PC-9 (cell line): ENCODE measurements at regions not wholly inside any gene's neighbourhood (a gene's known extent, or its start where the extent isn't known, plus 50 kb on each side); places are given as distances from the start of the nearest gene placed in this dataset.

Experiments
- BruUV-seq: library from RNA; stranded (reverse); fragments of 400-500 nt; replicated peaks from 2 replicates; lab custom pipeline; 2021; lab: Mats Ljungman, UMichigan
- CTCF ChIA-PET: fragments of 300-600 bp; sonication (Branson Sonifier 250); formaldehyde crosslinking; loops from one replicate; lab custom pipeline; 2022; ENCODE audit warnings: antibody characterized with exemption; lab: Charles Lee
- POLR2A ChIA-PET: fragments of 300-600 bp; sonication (Branson Sonifier 250); formaldehyde crosslinking; loops from one replicate; lab custom pipeline; 2022; ENCODE audit warnings: antibody characterized with exemption; ENCODE audit not compliant: unreplicated experiment; lab: Charles Lee
- DNase-seq, 2 experiments: peaks; one replicate each; pipeline versions ENCODE4 v3.0.0 to v3.0.0-alpha.2; 2015 to 2022; ENCODE audit warnings: mixed read lengths in 1 of 2
- H2AFZ ChIP-seq: fragments of 200-600 bp; sonication (generic); 2 replicates; pipeline ENCODE4 v1.8.1; 2017; ENCODE audit warnings: antibody characterized with exemption
- H3F3A ChIP-seq: fragments of 200-600 bp; sonication (generic); 2 replicates; pipeline ENCODE4 v1.8.1; 2017; ENCODE audit warnings: antibody characterized with exemption, mild to moderate bottlenecking, low read depth; ENCODE audit not compliant: insufficient read depth
- H3K27ac ChIP-seq: fragments of 200-600 bp; sonication (generic); 2 replicates; pipeline ENCODE4 v1.6.1; 2016; ENCODE audit warnings: mixed run types
- H3K27me3 ChIP-seq: fragments of 200-600 bp; sonication (generic); 2 replicates; pipeline ENCODE4 v1.6.1; 2016; ENCODE audit warnings: low read depth, mixed run types; ENCODE audit not compliant: insufficient read depth
- H3K36me3 ChIP-seq: fragments of 200-600 bp; sonication (generic); 2 replicates; pipeline ENCODE4 v1.6.1; 2016; ENCODE audit warnings: low read depth, mixed run types
- H3K4me1 ChIP-seq: fragments of 200-600 bp; sonication (generic); replicated peaks from 2 replicates; pipeline ENCODE4 v1.6.1; 2016; ENCODE audit warnings: mixed run types; ENCODE audit not compliant: insufficient read depth
- H3K4me2 ChIP-seq: fragments of 200-600 bp; sonication (generic); 2 replicates; pipeline ENCODE4 v1.6.1; 2017; ENCODE audit warnings: mixed run types
- H3K4me3 ChIP-seq: fragments of 200-600 bp; sonication (generic); 2 replicates; pipeline ENCODE4 v1.6.1; 2016; ENCODE audit warnings: mixed run types
- H3K79me2 ChIP-seq: fragments of 200-600 bp; sonication (generic); 2 replicates; pipeline ENCODE4 v1.6.1; 2017; ENCODE audit warnings: low read depth, mixed run types
- H3K9me2 ChIP-seq: fragments of 200-600 bp; sonication (generic); 2 replicates; pipeline ENCODE4 v1.8.1; 2017; ENCODE audit warnings: mild to moderate bottlenecking; ENCODE audit not compliant: insufficient read depth
- H3K9me3 ChIP-seq: fragments of 200-600 bp; sonication (generic); 2 replicates; pipeline ENCODE4 v1.8.1; 2016; ENCODE audit warnings: low read depth; ENCODE audit not compliant: insufficient read depth
- H4K20me1 ChIP-seq: fragments of 200-600 bp; sonication (generic); 2 replicates; pipeline ENCODE4 v1.8.1; 2017; ENCODE audit not compliant: insufficient read depth
- CTCF ChIP-seq: fragments of 200-600 bp; sonication (generic); conservative IDR thresholded peaks from 2 replicates; pipeline ENCODE4 v1.6.1; 2017; ENCODE audit warnings: mixed run types, antibody characterized with exemption, mild to moderate bottlenecking, moderate library complexity
- EZH2 ChIP-seq: fragments of 200-600 bp; sonication (generic); IDR thresholded peaks from 2 replicates; pipeline ENCODE4 v1.8.0; 2017; ENCODE audit warnings: antibody characterized with exemption, low read depth
- intact Hi-C: fragments of 100-400 bp; cut with micrococcal nuclease; formaldehyde crosslinking; loops from one replicate; pipeline ENCODE4 v1.10.0; 2022; ENCODE audit not compliant: unreplicated experiment

- Histone ChIP-seq H3K27me3 (no peaks in the 10 kb centered on the region), H4K20me1 (no peaks in the 10 kb centered on the region), H3K4me2 (no peak overlapping the region), H2AFZ (no peak overlapping the region), H3K36me3 (no peaks in the 10 kb centered on the region), H3K79me2 (no peaks in the 10 kb centered on the region), H3K27ac (no peak overlapping the region), H3K4me3 (no peak overlapping the region), H3K4me1 (no peaks in the 10 kb centered on the region), H3F3A (no peaks in the 10 kb centered on the region), H3K9me3 (no peaks in the 10 kb centered on the region), H3K9me2 (no peaks in the 10 kb centered on the region)
- intact Hi-C loops: no loop called here
- POLR2A ChIA-PET: no interaction called here
- no TSS peak for BruUV-seq
- no peak for DNase-seq
- CTCF ChIA-PET: no interaction called here
- TF ChIP-seq CTCF (no peak), EZH2 (no peak)
These were observed 208.3 kb downstream of the TRAM1L1 start for GRCh38 chr4:116877069-116877468.

- no peaks in the 10 kb centered on the region for H3K27me3 ChIP-seq
- TF ChIP-seq EZH2: no peak
- TF ChIP-seq CTCF: no peak
- H3K27ac ChIP-seq: no peak overlapping the region
- no peak overlapping the region for H3K4me2 ChIP-seq
- H4K20me1 ChIP-seq: no peaks in the 10 kb centered on the region
- no peaks in the 10 kb centered on the region for H3K36me3 ChIP-seq
- intact Hi-C loops: no loop called here
- no peak overlapping the region for H3K4me3 ChIP-seq
- no peak overlapping the region for H2AFZ ChIP-seq
- no TSS peak for BruUV-seq
- no peaks in the 10 kb centered on the region for H3K4me1 ChIP-seq
- CTCF ChIA-PET: no interaction called here
- no peak for DNase-seq
- POLR2A ChIA-PET: no interaction called here
- H3F3A ChIP-seq: no peaks in the 10 kb centered on the region
- no peaks in the 10 kb centered on the region for H3K79me2 ChIP-seq
- H3K9me2 ChIP-seq: no peaks in the 10 kb centered on the region
- H3K9me3 ChIP-seq: no peaks in the 10 kb centered on the region
These were observed 212.4 kb downstream of the TRAM1L1 start for GRCh38 chr4:116872941-116873340.

GRCh38 chr4:116872308-116872707 lies 213.1 kb downstream of the TRAM1L1 start:
- TF ChIP-seq CTCF (no peak), EZH2 (no peak)
- Histone ChIP-seq H3K27ac (no peak overlapping the region), H3F3A (no peaks in the 10 kb centered on the region), H3K36me3 (no peaks in the 10 kb centered on the region), H3K9me2 (no peaks in the 10 kb centered on the region), H3K4me1 (no peaks in the 10 kb centered on the region), H3K4me2 (no peak overlapping the region), H3K4me3 (no peak overlapping the region), H3K79me2 (no peaks in the 10 kb centered on the region), H3K9me3 (no peaks in the 10 kb centered on the region), H3K27me3 (no peaks in the 10 kb centered on the region), H4K20me1 (no peaks in the 10 kb centered on the region), H2AFZ (no peak overlapping the region)
- CTCF ChIA-PET: no interaction called here
- intact Hi-C loops: no loop called here
- no peak for DNase-seq
- POLR2A ChIA-PET: no interaction called here
- no TSS peak for BruUV-seq
